Left hindlimb (tissue), 1 donor: ENCODE measurements at regions not wholly inside any gene's neighbourhood (a gene's known extent, or its start where the extent isn't known, plus 50 kb on each side); places are given as distances from the start of the nearest gene placed in this dataset.

Experiments
- DNase-seq: peaks from one replicate; pipeline ENCODE4 v3.0.0-alpha.2; 2018

DNA sequence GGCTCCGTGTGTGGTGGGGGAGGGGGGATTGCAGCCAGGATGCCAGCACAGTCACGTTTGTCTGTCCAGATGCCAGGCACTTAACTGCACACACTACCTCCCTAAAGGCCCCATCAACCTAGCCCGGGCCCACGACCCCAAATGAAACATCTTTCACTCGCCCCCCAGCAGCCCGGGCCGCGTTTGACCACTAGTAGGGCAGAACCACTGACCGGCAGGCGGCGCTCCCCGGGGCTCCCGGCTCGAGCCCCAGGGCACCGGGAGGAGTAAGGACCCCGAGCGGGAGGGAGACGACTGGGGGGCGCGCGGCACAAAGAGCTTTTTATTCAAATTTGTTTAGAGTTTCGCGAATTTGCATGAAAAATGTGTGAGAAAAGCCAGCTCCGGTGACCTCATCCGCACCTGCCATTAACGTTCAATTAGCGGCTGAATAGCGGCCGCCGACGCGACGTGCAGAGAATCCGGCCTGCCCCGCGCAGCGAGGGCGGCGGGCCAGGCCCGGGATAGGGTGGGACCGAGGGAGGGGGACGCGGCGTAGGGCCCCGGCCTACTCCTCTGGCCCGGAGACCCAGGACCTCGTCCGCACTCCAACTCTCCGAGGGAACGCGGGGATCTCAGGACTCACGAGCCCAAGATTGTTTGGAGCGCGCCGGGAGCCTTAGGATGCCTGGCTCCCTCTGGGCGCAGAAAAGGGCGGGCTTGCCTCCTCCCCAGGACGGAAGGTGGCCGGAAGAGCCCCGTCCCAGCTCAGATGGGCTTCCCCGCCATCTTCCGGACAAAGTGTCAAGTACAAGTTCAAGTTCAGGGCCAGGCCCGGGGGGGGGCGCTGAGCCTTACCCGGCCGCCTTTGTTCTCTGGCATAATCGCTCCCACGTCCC is 64.9 kb upstream of the POLG start:
- DNase-seq: no peak

DNA sequence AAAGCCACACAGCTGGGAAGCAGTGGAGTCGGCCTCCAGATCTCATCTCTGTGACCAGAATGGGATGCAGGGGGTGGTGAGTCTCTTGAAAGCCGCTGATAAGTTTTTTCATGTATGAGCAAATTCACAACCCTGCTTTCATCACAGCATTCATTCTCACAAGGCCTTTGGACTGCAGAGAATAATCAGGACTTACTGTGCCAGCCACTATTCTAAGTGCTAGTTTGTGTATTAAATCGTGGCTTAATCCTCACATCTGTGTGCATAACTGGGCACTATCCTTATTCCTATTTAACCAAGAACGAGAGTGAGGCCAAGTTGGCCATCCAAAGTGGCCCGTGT is 64.2 kb upstream of the POLG start:
- DNase-seq: no peak

DNA sequence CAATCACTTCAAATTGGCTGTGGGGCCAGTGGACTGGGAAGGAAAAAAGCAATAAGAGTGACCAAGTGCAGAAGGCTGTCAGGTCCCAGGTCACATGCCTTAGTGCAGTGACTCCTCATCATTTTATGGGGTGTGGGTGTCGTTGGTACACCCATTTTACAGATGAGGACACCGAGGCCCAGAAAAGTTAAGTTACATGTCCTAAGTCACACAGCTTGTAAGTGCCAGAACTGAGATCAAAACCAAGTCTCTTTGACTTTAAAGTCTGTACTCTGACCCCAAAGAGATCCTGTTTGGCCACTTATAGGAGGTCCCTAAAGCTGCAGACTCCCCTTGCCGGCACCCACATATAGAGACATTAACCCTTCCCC is 63.0 kb upstream of the POLG start:
- no peak for DNase-seq

GRCh38 chr15:89396723-89397652 is 62.4 kb upstream of the POLG start:
- DNase-seq: no peak

DNA sequence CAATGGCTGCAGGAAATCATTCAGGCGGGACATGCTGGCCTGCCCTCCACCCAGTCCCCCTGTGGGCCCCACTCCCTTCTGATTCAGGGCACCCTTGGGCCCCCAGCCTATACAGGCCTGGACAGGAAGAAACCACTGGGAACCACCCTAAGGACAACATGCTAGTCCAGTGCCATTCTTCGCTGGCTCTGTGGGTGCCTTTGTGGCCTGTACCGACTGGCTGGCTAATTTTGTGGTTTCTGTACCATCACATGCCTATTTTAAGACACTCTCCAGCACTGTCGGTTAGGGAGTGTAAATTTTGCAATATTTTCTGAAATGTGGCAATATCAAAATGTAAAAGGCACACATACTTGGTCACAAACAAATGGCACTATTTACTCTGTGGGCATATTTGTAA is 61.4 kb upstream of the POLG start:
- no peak for DNase-seq

GRCh38 chr15:89395461-89395871 is 60.8 kb upstream of the POLG start:
- no peak for DNase-seq

DNA sequence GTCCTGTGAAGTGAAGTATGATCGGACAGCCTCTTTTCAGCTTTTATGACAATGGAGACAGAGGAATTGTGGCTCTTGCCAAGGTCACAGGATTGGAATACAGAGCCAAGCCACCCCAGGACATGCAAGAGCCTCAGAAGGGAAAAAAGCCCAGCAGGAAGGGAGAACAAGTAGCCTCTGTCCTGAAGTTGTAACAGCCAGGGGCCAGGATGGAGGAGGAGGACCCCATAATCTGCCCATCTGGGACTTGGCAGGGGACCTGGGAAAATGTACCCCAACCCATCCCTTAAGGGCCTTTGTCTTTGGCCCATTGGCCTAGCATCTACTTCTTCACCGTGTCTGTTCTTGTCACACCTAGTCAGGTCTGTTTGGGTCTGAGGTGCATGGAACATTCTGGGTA is 60.4 kb upstream of the POLG start:
- DNase-seq: no peak

GRCh38 chr15:89393056-89393455 is 58.4 kb upstream of the POLG start:
- DNase-seq: no peak

DNA sequence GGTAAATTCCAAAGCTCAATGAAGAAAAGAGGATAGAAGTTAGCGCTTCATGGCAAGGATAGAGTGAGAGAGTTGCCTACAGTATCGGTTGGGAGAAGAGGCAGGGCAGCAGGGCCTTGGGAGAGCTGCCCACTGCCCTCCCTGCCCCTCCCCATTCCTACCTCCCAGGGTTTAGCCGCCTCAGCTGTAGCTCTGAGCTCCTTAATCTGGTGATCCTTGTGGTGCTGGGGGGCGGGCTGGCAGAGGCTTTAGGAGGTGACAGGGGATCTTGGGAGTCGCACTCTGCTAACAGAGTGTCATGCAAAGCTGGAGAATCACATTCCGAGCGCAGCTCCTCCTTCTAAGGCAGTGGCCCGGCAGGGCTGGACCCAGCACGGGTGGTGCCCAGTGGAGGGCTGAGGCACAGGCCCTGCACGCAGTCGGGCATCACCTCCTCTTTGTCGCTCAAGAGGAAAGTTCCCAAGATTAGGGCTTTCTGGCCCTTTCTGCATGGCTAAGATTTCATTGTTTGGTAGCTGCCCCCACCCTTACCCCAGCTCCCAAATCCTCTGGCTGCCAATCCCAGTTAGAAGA is 57.1 kb upstream of the POLG start:
- DNase-seq: no peak

DNA sequence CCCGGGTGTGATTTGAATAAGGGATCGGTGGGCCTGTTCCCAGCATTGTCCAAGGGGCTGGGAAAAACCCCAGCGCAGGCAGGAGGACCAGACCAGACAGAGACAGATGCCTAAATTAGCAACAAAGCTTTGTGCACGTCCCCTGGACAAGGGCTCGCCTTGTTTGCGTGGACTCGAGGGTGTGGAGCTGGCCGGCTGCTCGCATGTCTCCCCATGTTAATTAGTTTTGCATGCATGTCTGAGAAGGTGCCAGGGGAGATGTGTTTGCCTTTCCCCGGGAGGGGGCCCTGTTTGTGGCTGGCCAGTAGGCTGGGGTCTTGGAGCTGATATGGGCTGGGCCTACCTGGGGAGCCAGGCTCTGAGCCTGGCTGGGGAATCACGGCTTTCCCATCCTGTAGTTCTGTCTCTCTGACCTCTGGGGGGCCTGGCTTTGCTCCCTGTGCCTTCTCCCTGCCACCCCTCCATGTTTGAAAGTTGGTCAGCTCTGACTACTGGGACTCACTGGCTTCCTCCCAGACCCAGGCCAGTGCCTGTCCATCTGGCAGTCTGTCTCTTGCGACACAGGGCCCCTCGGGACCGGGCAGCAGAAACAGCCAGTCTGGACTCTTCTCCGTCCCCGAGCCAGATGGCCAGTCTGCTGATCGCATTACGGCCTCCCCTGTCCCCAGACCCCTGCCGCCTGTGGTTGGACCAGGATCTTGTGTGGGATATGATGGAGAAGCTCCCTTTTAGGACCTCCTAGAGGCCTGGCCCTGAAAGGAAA is 55.4 kb upstream of the POLG start:
- DNase-seq: no peak

GRCh38 chr15:89387140-89387903 is 52.7 kb upstream of the POLG start:
- DNase-seq: no peak

DNA sequence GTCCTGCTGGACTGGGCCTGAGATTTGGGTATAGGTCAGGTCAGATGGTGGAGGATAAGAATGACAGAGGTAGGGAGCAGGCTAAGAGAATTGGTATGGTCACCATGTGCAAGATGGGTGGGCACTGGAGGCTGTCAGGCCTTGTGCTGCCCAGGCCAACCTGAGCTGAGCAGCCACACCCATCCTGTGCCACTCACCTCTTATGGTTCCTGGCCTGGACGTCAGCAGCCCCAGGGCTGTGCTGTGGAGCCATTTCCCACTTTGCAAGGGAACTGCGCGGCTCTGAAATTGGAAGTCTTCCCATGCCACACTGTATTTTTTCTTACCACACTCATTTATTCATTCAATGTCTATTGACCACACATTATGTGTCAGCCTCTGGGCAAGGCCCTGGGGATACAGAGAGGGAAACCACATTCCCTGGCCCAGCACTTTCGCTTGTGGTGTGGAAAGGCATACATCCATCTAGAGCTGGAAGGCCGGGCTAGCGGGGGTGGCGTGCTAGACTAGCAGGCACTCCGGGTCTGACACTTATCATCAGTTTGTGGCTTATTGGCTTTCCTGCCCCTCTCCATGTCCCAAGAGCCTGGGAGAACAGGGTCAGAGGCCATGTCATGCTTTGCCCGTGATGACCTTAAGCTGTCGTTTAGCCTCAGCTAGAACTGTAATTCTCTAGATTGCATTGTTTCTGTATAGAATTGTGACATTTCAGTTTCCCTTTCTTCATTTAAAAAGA is 51.1 kb upstream of the POLG start:
- DNase-seq: peak; percentile 75
